SK-N-SH treated with all-trans-retinoic acid at 6 μM for 48 hours (cell line): ENCODE measurements at regions not wholly inside any gene's neighbourhood (a gene's known extent, or its start where the extent isn't known, plus 50 kb on each side); places are given as distances from the start of the nearest gene placed in this dataset.
A peak's percentile ranks its signal among the peaks of the same experiment; 100 is the strongest.

Source experiments
- ATAC-seq: fragments of 200-7000 bp; cut with Tn5 transposase; 3 replicates; pipeline ENCODE4 v1.9.1; 2020; ENCODE audit warnings: mild to moderate bottlenecking, moderate library complexity
- ARNTL ChIP-seq: fragments of 450-650 bp; formaldehyde crosslinking; IDR thresholded peaks from 2 replicates; pipeline ENCODE4 v1.5.0; 2020; ENCODE audit warnings: low read depth, mild to moderate bottlenecking, moderate library complexity, borderline replicate concordance
- CSDC2 ChIP-seq: fragments of 250-450 bp; sonication (Bioruptor Pico); IDR thresholded peaks from 2 replicates; pipeline ENCODE4 v1.5.0; 2020; ENCODE audit warnings: mild to moderate bottlenecking, moderate library complexity
- ESRRG ChIP-seq: fragments of 250-450 bp; sonication (Bioruptor Pico); IDR thresholded peaks from 2 replicates; pipeline ENCODE4 v1.6.1; 2021; ENCODE audit warnings: mild to moderate bottlenecking
- GLIS3 ChIP-seq: fragments of 250-450 bp; sonication (Bioruptor Pico); IDR thresholded peaks from 2 replicates; pipeline ENCODE4 v1.5.0; 2020; ENCODE audit warnings: mild to moderate bottlenecking, moderate library complexity
- ISL1 ChIP-seq: fragments of 250-450 bp; sonication (Bioruptor Pico); IDR thresholded peaks from 2 replicates; pipeline ENCODE4 v2.1.2; 2022; ENCODE audit warnings: mild to moderate bottlenecking, moderate library complexity
- OSR1 ChIP-seq: fragments of 250-450 bp; sonication (Bioruptor Pico); IDR thresholded peaks from 2 replicates; pipeline ENCODE4 v1.8.0; 2022; ENCODE audit warnings: moderate library complexity, mild to moderate bottlenecking, inconsistent platforms
- SNAI2 ChIP-seq: fragments of 250-450 bp; sonication (Bioruptor Pico); IDR thresholded peaks from 2 replicates; pipeline ENCODE4 v1.5.0; 2020; ENCODE audit warnings: mild to moderate bottlenecking, moderate library complexity
- TCF4 ChIP-seq: fragments of 250-450 bp; sonication (Bioruptor Pico); IDR thresholded peaks from 2 replicates; pipeline ENCODE4 v1.8.0; 2021; ENCODE audit warnings: mild to moderate bottlenecking, moderate library complexity, borderline replicate concordance
- TSHZ2 ChIP-seq: fragments of 250-450 bp; sonication (Bioruptor Pico); IDR thresholded peaks from 2 replicates; pipeline ENCODE4 v1.5.0; 2020; ENCODE audit warnings: mild to moderate bottlenecking, moderate library complexity
- ZC3H10 ChIP-seq: fragments of 250-450 bp; sonication (Bioruptor Pico); IDR thresholded peaks from 2 replicates; pipeline ENCODE4 v1.5.1; 2021; ENCODE audit warnings: mild to moderate bottlenecking, moderate library complexity
- ZFP3 ChIP-seq: fragments of 250-450 bp; sonication (Bioruptor Pico); IDR thresholded peaks from 2 replicates; pipeline ENCODE4 v1.5.0; 2020; ENCODE audit warnings: mild to moderate bottlenecking, moderate library complexity
- ZFP30 ChIP-seq: fragments of 450-650 bp; formaldehyde crosslinking; IDR thresholded peaks from 2 replicates; pipeline ENCODE4 v1.5.0; 2022; ENCODE audit warnings: mild to moderate bottlenecking, moderate library complexity
- ZNF565 ChIP-seq: fragments of 450-650 bp; formaldehyde crosslinking; conservative IDR thresholded peaks from 2 replicates; pipeline ENCODE4 v1.5.0; 2020; ENCODE audit warnings: low read depth, mild to moderate bottlenecking, moderate library complexity
- ZNF70 ChIP-seq: fragments of 450-650 bp; formaldehyde crosslinking; IDR thresholded peaks from 2 replicates; pipeline ENCODE4 v1.5.0; 2020; ENCODE audit warnings: mild to moderate bottlenecking, moderate library complexity
- ZNF8 ChIP-seq: fragments of 450-650 bp; formaldehyde crosslinking; IDR thresholded peaks from 2 replicates; pipeline ENCODE4 v1.5.0; 2020; ENCODE audit warnings: mild to moderate bottlenecking, moderate library complexity
- TF ChIP-seq, protein P1 (sequence below): fragments of 250-450 bp; sonication (Bioruptor Pico); IDR thresholded peaks from 2 replicates; pipeline ENCODE4 v1.8.0; 2020; ENCODE audit warnings: mild to moderate bottlenecking, moderate library complexity, borderline replicate concordance
- TF ChIP-seq, protein P2 (sequence below): fragments of 250-450 bp; sonication (Bioruptor Pico); IDR thresholded peaks from 2 replicates; pipeline ENCODE4 v1.5.1; 2020; ENCODE audit warnings: low read depth, mild to moderate bottlenecking, moderate library complexity

GRCh38 chr1:208874915-208875314 is 630.7 kb upstream of the PLXNA2 start:
- no peak for TF ChIP-seq ZNF70 (CRISPR knock-in tag)

DNA sequence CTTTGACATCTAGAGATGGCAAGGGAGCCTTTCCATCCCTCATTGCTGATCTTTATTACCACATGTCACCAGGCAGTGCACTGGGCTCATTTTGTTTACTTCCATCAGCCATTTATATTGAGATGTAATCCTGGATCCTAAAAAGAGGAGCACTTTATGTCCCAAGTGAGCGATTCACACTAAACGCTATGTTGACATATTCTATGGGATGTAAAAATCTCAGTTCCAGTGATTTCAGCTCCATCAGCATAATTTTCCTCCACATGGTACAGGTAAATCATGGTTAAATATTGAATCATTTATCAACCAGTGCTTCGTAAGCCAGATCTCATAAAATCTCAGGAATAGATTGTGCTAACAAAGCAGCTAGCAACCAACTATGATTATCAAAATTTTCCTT is 634.8 kb upstream of the PLXNA2 start:
- TF ChIP-seq ZNF565 (CRISPR knock-in tag), result no peak
- TF ChIP-seq CSDC2 (CRISPR knock-in tag), result no peak
- TF ChIP-seq ZFP3 (CRISPR knock-in tag), result no peak
- no peak for TF ChIP-seq TCF4 (CRISPR knock-in tag)
- no peak for TF ChIP-seq TSHZ2 (CRISPR knock-in tag)
- TF ChIP-seq GLIS3 (CRISPR knock-in tag), result no peak
- TF ChIP-seq ZNF8 (CRISPR knock-in tag), result no peak
- TF ChIP-seq SNAI2 (CRISPR knock-in tag), result no peak
- ATAC-seq, result no peak

More at GRCh38 chr1:208874915-208875314, 630.7 kb upstream of the PLXNA2 start:
- no peak for ATAC-seq

GRCh38 chr1:208880433-208881100 is 636.4 kb upstream of the PLXNA2 start:
- no peak; the same call in 2 of the 3 replicates for ATAC-seq
- TF ChIP-seq OSR1 (CRISPR knock-in tag), result no peak
- TF ChIP-seq ARNTL (CRISPR knock-in tag), result no peak
- TF ChIP-seq ZNF70 (CRISPR knock-in tag), result no peak
- no peak for TF ChIP-seq ZFP30 (CRISPR knock-in tag)
- TF ChIP-seq ZFP3 (CRISPR knock-in tag), result no peak
- no peak for TF ChIP-seq ZNF565 (CRISPR knock-in tag)

GRCh38 chr1:208885060-208885459 is 640.9 kb upstream of the PLXNA2 start:
- ATAC-seq, result peak; percentile 53
- TF ChIP-seq ESRRG (CRISPR knock-in tag) (no peak), TSHZ2 (CRISPR knock-in tag) (no peak), ZNF8 (CRISPR knock-in tag) (no peak), ISL1 (CRISPR knock-in tag) (no peak), SNAI2 (CRISPR knock-in tag) (no peak), ARNTL (CRISPR knock-in tag) (no peak), ZNF565 (CRISPR knock-in tag) (no peak), ZC3H10 (CRISPR knock-in tag) (no peak)
- TF ChIP-seq, protein P1, sequence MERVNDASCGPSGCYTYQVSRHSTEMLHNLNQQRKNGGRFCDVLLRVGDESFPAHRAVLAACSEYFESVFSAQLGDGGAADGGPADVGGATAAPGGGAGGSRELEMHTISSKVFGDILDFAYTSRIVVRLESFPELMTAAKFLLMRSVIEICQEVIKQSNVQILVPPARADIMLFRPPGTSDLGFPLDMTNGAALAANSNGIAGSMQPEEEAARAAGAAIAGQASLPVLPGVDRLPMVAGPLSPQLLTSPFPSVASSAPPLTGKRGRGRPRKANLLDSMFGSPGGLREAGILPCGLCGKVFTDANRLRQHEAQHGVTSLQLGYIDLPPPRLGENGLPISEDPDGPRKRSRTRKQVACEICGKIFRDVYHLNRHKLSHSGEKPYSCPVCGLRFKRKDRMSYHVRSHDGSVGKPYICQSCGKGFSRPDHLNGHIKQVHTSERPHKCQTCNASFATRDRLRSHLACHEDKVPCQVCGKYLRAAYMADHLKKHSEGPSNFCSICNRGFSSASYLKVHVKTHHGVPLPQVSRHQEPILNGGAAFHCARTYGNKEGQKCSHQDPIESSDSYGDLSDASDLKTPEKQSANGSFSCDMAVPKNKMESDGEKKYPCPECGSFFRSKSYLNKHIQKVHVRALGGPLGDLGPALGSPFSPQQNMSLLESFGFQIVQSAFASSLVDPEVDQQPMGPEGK (CRISPR knock-in tag), result no peak
- TF ChIP-seq, protein P2, sequence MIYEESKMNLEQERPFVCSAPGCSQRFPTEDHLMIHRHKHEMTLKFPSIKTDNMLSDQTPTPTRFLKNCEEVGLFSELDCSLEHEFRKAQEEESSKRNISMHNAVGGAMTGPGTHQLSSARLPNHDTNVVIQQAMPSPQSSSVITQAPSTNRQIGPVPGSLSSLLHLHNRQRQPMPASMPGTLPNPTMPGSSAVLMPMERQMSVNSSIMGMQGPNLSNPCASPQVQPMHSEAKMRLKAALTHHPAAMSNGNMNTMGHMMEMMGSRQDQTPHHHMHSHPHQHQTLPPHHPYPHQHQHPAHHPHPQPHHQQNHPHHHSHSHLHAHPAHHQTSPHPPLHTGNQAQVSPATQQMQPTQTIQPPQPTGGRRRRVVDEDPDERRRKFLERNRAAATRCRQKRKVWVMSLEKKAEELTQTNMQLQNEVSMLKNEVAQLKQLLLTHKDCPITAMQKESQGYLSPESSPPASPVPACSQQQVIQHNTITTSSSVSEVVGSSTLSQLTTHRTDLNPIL (CRISPR knock-in tag), result no peak
- TF ChIP-seq, all 23 proteins: peak for 0
